Calu3 (cell line): ENCODE measurements at regions not wholly inside any gene's neighbourhood (a gene's known extent, or its start where the extent isn't known, plus 50 kb on each side); places are given as distances from the start of the nearest gene placed in this dataset.

Source experiments
- BruUV-seq: library from RNA; stranded (reverse); fragments of 400-500 nt; replicated peaks from 2 replicates; lab custom pipeline; 2021; lab: Mats Ljungman, UMichigan
- CTCF ChIA-PET: fragments of 300-600 bp; sonication (Branson Sonifier 250); formaldehyde crosslinking; loops from one replicate; lab custom pipeline; 2022; ENCODE audit warnings: antibody characterized with exemption; lab: Charles Lee
- DNase-seq: peaks from one replicate; pipeline ENCODE4 v3.0.0; 2022
- H3K27ac Mint-ChIP-seq: one replicate; pipeline ENCODE4 v1.8.0; 2022; ENCODE audit warnings: mixed read lengths; ENCODE audit not compliant: unreplicated experiment
- H3K27me3 Mint-ChIP-seq: one replicate; pipeline ENCODE4 v1.8.0; 2022; ENCODE audit warnings: mixed read lengths; ENCODE audit not compliant: unreplicated experiment
- H3K36me3 Mint-ChIP-seq: one replicate; pipeline ENCODE4 v1.8.0; 2022; ENCODE audit warnings: mild to moderate bottlenecking, moderate library complexity, mixed read lengths; ENCODE audit not compliant: insufficient read depth, unreplicated experiment
- H3K4me1 Mint-ChIP-seq: one replicate; pipeline ENCODE4 v1.8.0; 2022; ENCODE audit warnings: mild to moderate bottlenecking, low read depth, mixed read lengths; ENCODE audit not compliant: unreplicated experiment
- H3K4me3 Mint-ChIP-seq: one replicate; pipeline ENCODE4 v1.8.0; 2022; ENCODE audit warnings: mild to moderate bottlenecking, low read depth, moderate library complexity, mixed read lengths; ENCODE audit not compliant: unreplicated experiment
- H3K9me3 Mint-ChIP-seq: one replicate; pipeline ENCODE4 v1.8.0; 2022; ENCODE audit warnings: low read depth, mixed read lengths; ENCODE audit not compliant: unreplicated experiment
- intact Hi-C: fragments of 100-400 bp; cut with micrococcal nuclease; formaldehyde crosslinking; loops from one replicate; pipeline ENCODE4 v1.10.0; 2022; ENCODE audit not compliant: unreplicated experiment
- TF ChIP-seq, protein P1 (sequence below): fragments of 200-600 bp; IDR thresholded peaks from one replicate; pipeline ENCODE4 v1.8.0; 2022; ENCODE audit warnings: antibody characterized with exemption; ENCODE audit not compliant: unreplicated experiment

DNA sequence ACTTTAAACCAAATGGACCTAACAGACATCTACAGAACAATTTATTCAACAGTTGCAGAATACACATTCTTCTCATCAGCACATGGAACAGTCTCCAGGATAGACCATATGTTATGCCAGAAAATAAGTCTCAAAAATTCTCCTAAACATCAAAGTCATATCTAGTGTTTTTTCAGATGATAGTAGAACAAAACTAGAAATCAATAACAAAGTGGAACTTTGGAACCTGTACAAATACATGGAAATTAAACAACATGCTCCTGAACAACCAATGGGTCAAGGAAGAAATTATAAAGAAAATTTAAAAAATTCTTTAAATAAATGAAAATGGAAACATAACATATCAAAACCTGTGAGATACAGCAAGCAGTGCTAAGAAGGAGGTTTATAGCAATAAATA lies 194.1 kb upstream of the SIX2 start:
- TF ChIP-seq, protein P1, sequence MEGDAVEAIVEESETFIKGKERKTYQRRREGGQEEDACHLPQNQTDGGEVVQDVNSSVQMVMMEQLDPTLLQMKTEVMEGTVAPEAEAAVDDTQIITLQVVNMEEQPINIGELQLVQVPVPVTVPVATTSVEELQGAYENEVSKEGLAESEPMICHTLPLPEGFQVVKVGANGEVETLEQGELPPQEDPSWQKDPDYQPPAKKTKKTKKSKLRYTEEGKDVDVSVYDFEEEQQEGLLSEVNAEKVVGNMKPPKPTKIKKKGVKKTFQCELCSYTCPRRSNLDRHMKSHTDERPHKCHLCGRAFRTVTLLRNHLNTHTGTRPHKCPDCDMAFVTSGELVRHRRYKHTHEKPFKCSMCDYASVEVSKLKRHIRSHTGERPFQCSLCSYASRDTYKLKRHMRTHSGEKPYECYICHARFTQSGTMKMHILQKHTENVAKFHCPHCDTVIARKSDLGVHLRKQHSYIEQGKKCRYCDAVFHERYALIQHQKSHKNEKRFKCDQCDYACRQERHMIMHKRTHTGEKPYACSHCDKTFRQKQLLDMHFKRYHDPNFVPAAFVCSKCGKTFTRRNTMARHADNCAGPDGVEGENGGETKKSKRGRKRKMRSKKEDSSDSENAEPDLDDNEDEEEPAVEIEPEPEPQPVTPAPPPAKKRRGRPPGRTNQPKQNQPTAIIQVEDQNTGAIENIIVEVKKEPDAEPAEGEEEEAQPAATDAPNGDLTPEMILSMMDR: no peak
- H3K36me3 Mint-ChIP-seq: no peaks in the 10 kb centered on the region
- no peak overlapping the region for H3K4me3 Mint-ChIP-seq
- H3K27me3 Mint-ChIP-seq: no peaks in the 10 kb centered on the region
- intact Hi-C loops: no loop called here
- DNase-seq: no peak
- no peaks in the 10 kb centered on the region for H3K4me1 Mint-ChIP-seq
- CTCF ChIA-PET: no interaction called here
- peaks cover 4% of the 10 kb centered on the region for H3K9me3 Mint-ChIP-seq
- no peak overlapping the region for H3K27ac Mint-ChIP-seq
- BruUV-seq: no TSS peak

DNA sequence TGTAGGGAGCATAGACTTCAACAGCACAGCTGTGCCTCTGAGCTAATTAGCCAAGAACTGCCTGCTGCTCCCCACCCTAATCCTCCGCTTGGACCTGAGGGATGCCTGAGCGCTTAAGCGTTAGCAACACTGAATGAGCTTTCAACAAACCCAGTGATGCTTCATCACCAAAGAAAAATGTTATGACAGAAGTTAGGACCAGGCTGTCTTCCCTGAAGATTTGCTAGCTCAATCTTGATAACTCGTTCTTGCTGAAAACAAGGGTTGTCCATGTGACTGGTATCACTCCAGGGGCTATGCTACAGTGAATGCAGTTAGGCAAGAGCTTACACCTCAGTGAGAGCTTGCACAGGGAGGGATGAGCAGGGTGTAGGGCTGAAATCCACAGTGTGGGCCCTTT lies 190.7 kb upstream of the SIX2 start:
- intact Hi-C loops: no loop called here
- no peaks in the 10 kb centered on the region for H3K36me3 Mint-ChIP-seq
- no peak overlapping the region for H3K4me3 Mint-ChIP-seq
- no peak overlapping the region for H3K27ac Mint-ChIP-seq
- no peaks in the 10 kb centered on the region for H3K27me3 Mint-ChIP-seq
- DNase-seq: no peak
- CTCF ChIA-PET: no interaction called here
- TF ChIP-seq, protein P1: no peak
- BruUV-seq: no TSS peak
- peaks cover 4% of the 10 kb centered on the region for H3K9me3 Mint-ChIP-seq
- no peaks in the 10 kb centered on the region for H3K4me1 Mint-ChIP-seq

GRCh38 chr2:45195916-45196315 lies 186.7 kb upstream of the SIX2 start:
- intact Hi-C loops: no loop called here
- H3K9me3 Mint-ChIP-seq: no peaks in the 10 kb centered on the region
- CTCF ChIA-PET: no interaction called here
- TF ChIP-seq, protein P1: no peak
- H3K4me3 Mint-ChIP-seq: no peak overlapping the region
- no peaks in the 10 kb centered on the region for H3K36me3 Mint-ChIP-seq
- H3K27ac Mint-ChIP-seq: no peak overlapping the region
- no peaks in the 10 kb centered on the region for H3K4me1 Mint-ChIP-seq
- DNase-seq: no peak
- no TSS peak for BruUV-seq
- peaks cover 9% of the 10 kb centered on the region for H3K27me3 Mint-ChIP-seq

GRCh38 chr2:45194596-45194995 lies 185.3 kb upstream of the SIX2 start:
- BruUV-seq: no TSS peak
- no peak overlapping the region for H3K27ac Mint-ChIP-seq
- H3K27me3 Mint-ChIP-seq: peaks cover 14% of the 10 kb centered on the region
- no peaks in the 10 kb centered on the region for H3K36me3 Mint-ChIP-seq
- H3K4me3 Mint-ChIP-seq: no peak overlapping the region
- H3K9me3 Mint-ChIP-seq: no peaks in the 10 kb centered on the region
- DNase-seq: no peak
- CTCF ChIA-PET: interaction anchor here (0.9 kb wide), 1 partner anchor 26 kb away, joined by 3 read pairs; no protein-coding TSS in a partner anchor
- TF ChIP-seq, protein P1: no peak
- no peaks in the 10 kb centered on the region for H3K4me1 Mint-ChIP-seq
- intact Hi-C loops: no loop called here
